Astrocyte of the cerebellum (primary cell): ENCODE measurements at regions not wholly inside any gene's neighbourhood (a gene's known extent, or its start where the extent isn't known, plus 50 kb on each side); places are given as distances from the start of the nearest gene placed in this dataset.
"Not testable (repeated sequence)": the region's sequence is repeated elsewhere in the genome, so short reads cannot be mapped to it uniquely, and the experiment has no call there.

Experiments used
- DNase-seq: peaks from one replicate; pipeline ENCODE4 v3.0.0-alpha.2; 2011; ENCODE audit warnings: low read depth
- H3K4me3 ChIP-seq: 2 replicates; pipeline ENCODE4 v1.5.1; 2011; ENCODE audit warnings: mild to moderate bottlenecking, low read depth, low read length, moderate library complexity
- in situ Hi-C: cut with HindIII; loops from 2 replicates; pipeline ENCODE4 v1.10.0; 2017; ENCODE audit warnings: low sequenced_read_pairs
- TF ChIP-seq, protein P1 (sequence below): IDR thresholded peaks from 2 replicates; pipeline ENCODE4 v1.5.1; 2012; ENCODE audit warnings: low read length, low read depth, moderate library complexity, mild to moderate bottlenecking; ENCODE audit errors: missing control alignments

DNA sequence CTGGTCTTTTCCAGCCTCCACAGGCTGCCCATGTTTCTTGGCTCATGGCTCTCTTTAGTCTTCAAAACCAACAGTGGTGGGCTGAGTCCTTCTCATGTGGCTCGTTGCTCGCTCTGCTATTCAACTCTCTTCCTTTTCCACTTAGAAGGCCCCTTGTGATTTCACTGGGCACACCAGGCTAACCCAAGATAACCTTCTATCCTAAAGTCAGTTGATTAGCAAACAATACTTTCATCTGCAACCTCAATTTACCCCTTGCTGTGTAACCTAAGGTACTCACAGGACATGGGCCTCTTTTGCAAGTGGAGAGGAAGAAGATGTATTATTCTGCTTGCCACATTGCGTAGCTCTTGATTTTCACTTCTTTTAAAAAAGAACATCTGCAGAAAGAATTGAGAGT, 79.6 kb downstream of the UTRN start:
- no peak for DNase-seq
- TF ChIP-seq, protein P1, sequence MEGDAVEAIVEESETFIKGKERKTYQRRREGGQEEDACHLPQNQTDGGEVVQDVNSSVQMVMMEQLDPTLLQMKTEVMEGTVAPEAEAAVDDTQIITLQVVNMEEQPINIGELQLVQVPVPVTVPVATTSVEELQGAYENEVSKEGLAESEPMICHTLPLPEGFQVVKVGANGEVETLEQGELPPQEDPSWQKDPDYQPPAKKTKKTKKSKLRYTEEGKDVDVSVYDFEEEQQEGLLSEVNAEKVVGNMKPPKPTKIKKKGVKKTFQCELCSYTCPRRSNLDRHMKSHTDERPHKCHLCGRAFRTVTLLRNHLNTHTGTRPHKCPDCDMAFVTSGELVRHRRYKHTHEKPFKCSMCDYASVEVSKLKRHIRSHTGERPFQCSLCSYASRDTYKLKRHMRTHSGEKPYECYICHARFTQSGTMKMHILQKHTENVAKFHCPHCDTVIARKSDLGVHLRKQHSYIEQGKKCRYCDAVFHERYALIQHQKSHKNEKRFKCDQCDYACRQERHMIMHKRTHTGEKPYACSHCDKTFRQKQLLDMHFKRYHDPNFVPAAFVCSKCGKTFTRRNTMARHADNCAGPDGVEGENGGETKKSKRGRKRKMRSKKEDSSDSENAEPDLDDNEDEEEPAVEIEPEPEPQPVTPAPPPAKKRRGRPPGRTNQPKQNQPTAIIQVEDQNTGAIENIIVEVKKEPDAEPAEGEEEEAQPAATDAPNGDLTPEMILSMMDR: no peak
- in situ Hi-C loops: no loop called here
- no peak overlapping the region for H3K4me3 ChIP-seq

DNA sequence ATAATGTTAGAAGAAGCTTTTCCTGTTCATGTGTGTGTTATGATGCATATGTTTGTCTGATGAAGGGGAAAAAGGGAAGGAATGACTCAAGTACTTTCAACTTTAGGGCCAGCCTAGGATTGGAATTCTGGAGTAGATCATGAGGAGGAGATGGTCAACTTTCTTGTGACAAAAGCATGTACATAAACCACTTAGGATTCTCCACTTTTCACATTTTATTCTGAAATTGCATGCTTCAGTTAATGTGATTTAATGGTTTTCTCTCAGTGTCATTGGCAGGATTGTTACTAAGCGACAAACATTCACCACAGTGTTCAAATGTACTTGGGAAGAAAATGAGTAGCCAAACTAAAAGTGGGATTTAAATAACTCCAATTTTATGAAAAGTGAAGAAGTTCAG, 80.1 kb downstream of the UTRN start:
- in situ Hi-C loops: no loop called here
- H3K4me3 ChIP-seq: no peak overlapping the region
- TF ChIP-seq, protein P1: no peak
- DNase-seq: no peak

DNA sequence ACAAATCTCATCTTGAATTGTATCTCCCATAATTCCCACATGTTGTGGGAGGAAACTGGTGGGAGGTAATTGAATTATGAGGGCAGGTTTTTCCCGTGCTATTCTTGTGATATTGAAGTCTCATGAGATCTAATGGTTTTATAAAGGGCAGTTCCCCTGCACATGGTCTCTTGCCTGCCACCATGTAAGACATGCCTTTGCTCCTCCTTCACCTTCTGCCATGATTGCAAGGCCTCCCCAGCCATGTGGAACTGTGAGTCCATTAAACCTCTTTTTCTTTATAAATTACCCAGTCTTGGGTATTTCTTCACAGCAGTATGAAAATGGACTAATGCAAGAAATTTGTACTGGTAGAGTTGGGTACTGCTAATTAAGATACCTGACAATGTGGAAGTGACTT, 84.6 kb downstream of the UTRN start:
- H3K4me3 ChIP-seq, DNase-seq, in situ Hi-C loops: not testable (repeated sequence)

DNA sequence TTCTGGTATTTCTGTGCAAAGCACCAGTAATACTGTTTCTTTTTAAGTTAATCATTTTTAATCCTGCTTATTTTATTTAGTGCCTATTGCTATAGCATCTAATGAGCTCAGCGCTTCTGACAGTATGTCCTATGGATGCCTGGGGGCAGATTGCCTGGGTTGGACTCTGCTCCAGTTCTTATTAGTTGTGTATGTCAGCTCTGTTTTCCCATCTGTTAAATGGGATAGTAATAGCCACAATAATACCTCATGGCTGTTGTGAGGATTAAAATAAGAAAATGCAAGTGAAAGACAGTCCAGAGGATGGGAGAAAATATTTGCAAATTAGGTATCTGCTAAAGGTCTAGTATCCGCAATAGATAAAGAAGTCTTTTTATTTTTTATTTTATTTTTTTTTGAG, 87.0 kb downstream of the UTRN start:
- no peak for DNase-seq
- TF ChIP-seq, protein P1: no peak
- in situ Hi-C loops: no loop called here
- no peak overlapping the region for H3K4me3 ChIP-seq

DNA sequence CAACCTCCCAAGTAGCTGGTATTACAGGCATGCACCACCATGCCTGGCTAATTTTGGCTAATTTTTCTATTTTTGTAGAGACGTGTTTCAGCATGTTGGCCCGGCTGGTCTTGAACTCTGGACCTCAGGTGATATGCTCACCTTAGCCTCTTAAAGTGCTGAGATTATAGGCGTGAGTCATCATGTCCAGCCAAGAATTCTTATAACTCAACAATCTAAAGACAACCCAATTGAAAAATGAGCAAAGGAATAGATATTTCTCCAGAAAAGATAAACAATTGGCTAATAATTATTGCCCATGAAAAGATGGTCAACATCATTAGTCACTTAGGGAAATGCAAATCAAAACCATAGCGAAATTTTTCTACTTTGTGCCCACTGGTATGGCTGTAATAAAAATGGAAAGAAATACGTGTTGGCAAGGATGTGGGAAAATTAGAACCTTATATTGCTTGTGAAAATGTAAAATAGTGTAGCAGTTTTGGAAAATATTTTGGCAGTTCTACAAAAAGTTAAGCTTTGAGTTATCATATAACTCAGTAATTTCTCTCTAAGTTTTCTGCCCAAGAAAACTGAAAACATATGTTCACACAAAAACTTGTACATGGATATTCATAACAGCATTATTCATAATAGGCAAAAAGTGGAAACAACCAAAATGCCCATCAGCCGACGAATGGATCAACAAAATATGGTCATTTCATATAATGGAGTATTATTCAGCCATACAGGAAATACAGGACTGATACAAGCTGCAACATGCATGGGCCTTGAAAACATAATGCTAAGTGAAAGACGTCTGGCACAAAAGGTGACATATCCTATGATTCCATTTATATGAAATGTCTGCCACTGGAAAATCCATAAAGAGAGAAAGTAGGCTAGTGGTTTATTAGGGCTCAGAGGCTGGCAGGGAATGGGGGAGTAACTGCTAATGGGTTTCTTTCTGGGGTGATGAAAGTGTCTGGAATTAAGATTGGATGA, 87.8 kb downstream of the UTRN start:
- H3K4me3 ChIP-seq: no peak overlapping the region
- in situ Hi-C loops: no loop called here
- no peak for DNase-seq
- TF ChIP-seq, protein P1: no peak

DNA sequence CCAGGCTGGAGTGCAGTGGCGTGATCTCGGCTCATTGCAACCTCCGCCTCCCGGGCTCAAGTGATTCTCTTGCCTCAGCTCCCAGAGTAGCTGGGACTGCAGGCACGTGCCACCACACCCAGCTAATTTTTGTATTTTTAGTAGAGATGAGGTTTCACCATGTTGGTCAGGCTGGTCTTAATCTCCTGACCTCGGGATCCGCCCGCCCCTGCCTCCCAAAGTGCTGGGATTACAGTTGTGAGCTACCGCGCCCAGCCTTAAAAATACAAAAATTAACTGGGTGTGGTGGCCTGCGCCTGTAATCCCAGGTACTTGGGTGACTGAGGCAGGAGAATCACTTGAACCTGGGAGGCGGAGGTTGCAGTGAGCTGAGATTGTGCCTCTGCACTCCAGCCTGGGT, 89.4 kb downstream of the UTRN start:
- DNase-seq, H3K4me3 ChIP-seq, in situ Hi-C loops: not testable (repeated sequence)

DNA sequence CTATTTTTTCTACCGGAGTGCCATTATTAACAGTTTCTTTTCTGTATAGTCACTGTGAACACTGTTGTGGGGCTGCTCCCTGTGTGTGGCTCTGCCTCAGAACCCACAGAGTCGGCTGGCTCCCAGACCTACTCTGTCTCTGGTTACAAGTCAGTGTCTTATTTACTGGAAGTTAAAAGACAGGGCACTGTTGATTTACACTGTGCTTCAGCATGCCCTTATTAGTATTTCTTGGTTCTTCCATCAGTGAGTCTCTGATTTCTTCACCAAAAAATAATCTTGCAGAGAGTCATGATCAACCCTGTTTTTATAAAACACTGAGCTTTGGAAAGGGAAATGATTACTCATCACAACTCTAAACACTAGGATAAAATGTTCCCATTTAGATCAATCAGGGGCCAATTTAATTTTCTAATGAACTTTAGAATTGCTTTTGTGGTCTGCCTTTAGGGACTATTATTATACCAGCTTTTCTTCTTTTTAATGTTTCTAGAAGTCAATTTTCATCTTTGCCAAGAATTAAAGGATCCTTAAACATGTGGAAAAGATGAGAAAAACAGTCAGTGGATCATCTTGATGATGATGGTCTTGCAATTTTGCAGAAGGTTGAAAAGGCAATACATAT, 92.6 kb downstream of the UTRN start:
- no peak overlapping the region for H3K4me3 ChIP-seq

More for the DNA sequence above, 92.6 kb downstream of the UTRN start:
- no peak for DNase-seq
- TF ChIP-seq, protein P1: no peak
- in situ Hi-C loops: no loop called here
